AG09309 (cell line): ENCODE measurements at regions not wholly inside any gene's neighbourhood (a gene's known extent, or its start where the extent isn't known, plus 50 kb on each side); places are given as distances from the start of the nearest gene placed in this dataset.

Source experiments
- DNase-seq: peaks from one replicate; pipeline ENCODE4 v3.0.0-alpha.2; 2010; ENCODE audit warnings: low read depth
- H3K4me3 ChIP-seq: 2 replicates; pipeline ENCODE4 v1.5.1; 2011; ENCODE audit warnings: mild to moderate bottlenecking, low read depth, low read length, moderate library complexity; ENCODE audit not compliant: control insufficient read depth
- CTCF ChIP-seq: IDR thresholded peaks from 2 replicates; pipeline ENCODE4 v1.5.1; 2011; ENCODE audit warnings: mild to moderate bottlenecking, low read depth, low read length, inconsistent platforms; ENCODE audit not compliant: insufficient read depth, control insufficient read depth; ENCODE audit errors: missing control alignments

- no peak for DNase-seq
- no peak for TF ChIP-seq CTCF
- H3K4me3 ChIP-seq, result no peak overlapping the region
Observed at GRCh38 chr13:34620074-34620850, 321.8 kb upstream of the NBEA start.

GRCh38 chr13:34620862-34621261, 321.2 kb upstream of the NBEA start:
- DNase-seq, result no peak
- TF ChIP-seq CTCF, result no peak

GRCh38 chr13:34623331-34623730, 318.7 kb upstream of the NBEA start:
- TF ChIP-seq CTCF, result no peak
- DNase-seq, result no peak

More at GRCh38 chr13:34620862-34621261, 321.2 kb upstream of the NBEA start:
- no peak overlapping the region for H3K4me3 ChIP-seq

GRCh38 chr13:34627509-34628208, 314.4 kb upstream of the NBEA start:
- no peak for DNase-seq
- H3K4me3 ChIP-seq, result no peak overlapping the region
- TF ChIP-seq CTCF, result no peak

More at GRCh38 chr13:34623331-34623730, 318.7 kb upstream of the NBEA start:
- no peak overlapping the region for H3K4me3 ChIP-seq

GRCh38 chr13:34628209-34628682, 313.8 kb upstream of the NBEA start:
- no peak for TF ChIP-seq CTCF
- no peak for DNase-seq
- H3K4me3 ChIP-seq, result no peak overlapping the region

- DNase-seq, result no peak
- H3K4me3 ChIP-seq, result no peak overlapping the region
- TF ChIP-seq CTCF, result no peak
Observed at GRCh38 chr13:34634448-34634847, 307.6 kb upstream of the NBEA start.
